WTC11 (cell line): ENCODE measurements at regions not wholly inside any gene's neighbourhood (a gene's known extent, or its start where the extent isn't known, plus 50 kb on each side); places are given as distances from the start of the nearest gene placed in this dataset.
"Not testable (repeated sequence)": the region's sequence is repeated elsewhere in the genome, so short reads cannot be mapped to it uniquely, and the experiment has no call there.

ENCODE experiments used
- ATAC-seq: fragments of 200-7000 bp; cut with Tn5 transposase; 2 replicates; pipeline ENCODE4 v1.10.0; 2021; ENCODE audit warnings: mild to moderate bottlenecking, moderate library complexity
- CTCF ChIA-PET: fragments of 300-600 bp; sonication (Branson Sonifier 250); formaldehyde crosslinking; loops from one replicate; lab custom pipeline; 2021; ENCODE audit warnings: antibody characterized with exemption; lab: Charles Lee
- POLR2A ChIA-PET: fragments of 350-600 bp; sonication (Branson Sonifier 250); formaldehyde crosslinking; loops from one replicate; lab custom pipeline; 2021; ENCODE audit warnings: antibody characterized with exemption; lab: Charles Lee
- DNase-seq: peaks from one replicate; pipeline ENCODE4 v3.0.0; 2021; ENCODE audit warnings: low spot score
- H3K27ac Mint-ChIP-seq: 2 replicates; pipeline ENCODE4 v1.8.0; 2021; ENCODE audit warnings: mixed read lengths
- H3K27me3 Mint-ChIP-seq: 2 replicates; pipeline ENCODE4 v1.8.0; 2021; ENCODE audit warnings: low read depth, mild to moderate bottlenecking, moderate library complexity, mixed read lengths
- H3K36me3 Mint-ChIP-seq: 2 replicates; pipeline ENCODE4 v1.8.0; 2021; ENCODE audit warnings: mixed read lengths
- H3K4me1 Mint-ChIP-seq: 2 replicates; pipeline ENCODE4 v1.8.0; 2022; ENCODE audit warnings: mixed read lengths
- H3K4me3 Mint-ChIP-seq: 2 replicates; pipeline ENCODE4 v1.8.0; 2021; ENCODE audit warnings: mild to moderate bottlenecking, moderate library complexity, mixed read lengths
- H3K9me3 Mint-ChIP-seq: 2 replicates; pipeline ENCODE4 v1.8.0; 2021; ENCODE audit warnings: mixed read lengths
- E2F1 ChIP-seq: sonication (generic); formaldehyde crosslinking; IDR thresholded peaks from 2 replicates; pipeline ENCODE4 v1.8.0; 2022; ENCODE audit warnings: mild to moderate bottlenecking, missing genetic modification reagents
- EMX1 ChIP-seq: fragments of 250-450 bp; sonication (Bioruptor Pico); IDR thresholded peaks from 2 replicates; pipeline ENCODE4 v1.8.0; 2021; ENCODE audit warnings: mild to moderate bottlenecking
- KAT7 ChIP-seq: sonication (generic); formaldehyde crosslinking; IDR thresholded peaks from 2 replicates; pipeline ENCODE4 v1.8.1; 2023; ENCODE audit warnings: missing genetic modification reagents, mild to moderate bottlenecking, borderline replicate concordance
- MLX ChIP-seq: sonication (generic); formaldehyde crosslinking; IDR thresholded peaks from 2 replicates; pipeline ENCODE4 v1.8.1; 2023; ENCODE audit warnings: mild to moderate bottlenecking, missing genetic modification reagents, moderate library complexity
- NFE2L1 ChIP-seq: sonication (generic); formaldehyde crosslinking; IDR thresholded peaks from 2 replicates; pipeline ENCODE4 v1.8.1; 2023; ENCODE audit warnings: missing genetic modification reagents
- NFYB ChIP-seq: sonication (generic); formaldehyde crosslinking; conservative IDR thresholded peaks from 2 replicates; pipeline ENCODE4 v1.8.0; 2022; ENCODE audit warnings: low read depth, missing genetic modification reagents
- NR3C1 ChIP-seq: sonication (generic); formaldehyde crosslinking; conservative IDR thresholded peaks from 2 replicates; pipeline ENCODE4 v1.8.1; 2023; ENCODE audit warnings: low read depth, mild to moderate bottlenecking, missing genetic modification reagents
- OVOL2 ChIP-seq: fragments of 250-450 bp; sonication (Bioruptor Pico); IDR thresholded peaks from 2 replicates; pipeline ENCODE4 v1.9.0; 2021; ENCODE audit warnings: mild to moderate bottlenecking, borderline replicate concordance
- RELA ChIP-seq: sonication (generic); formaldehyde crosslinking; IDR thresholded peaks from 2 replicates; pipeline ENCODE4 v1.8.1; 2022; ENCODE audit warnings: missing genetic modification reagents, mild to moderate bottlenecking, borderline replicate concordance
- SMAD4 ChIP-seq: sonication (generic); formaldehyde crosslinking; IDR thresholded peaks from 2 replicates; pipeline ENCODE4 v1.8.0; 2022; ENCODE audit warnings: mild to moderate bottlenecking, missing genetic modification reagents
- SOX15 ChIP-seq: fragments of 250-450 bp; sonication (Bioruptor Pico); IDR thresholded peaks from 2 replicates; pipeline ENCODE4 v1.9.0; 2021; ENCODE audit warnings: mild to moderate bottlenecking
- TEAD1 ChIP-seq: sonication (generic); formaldehyde crosslinking; IDR thresholded peaks from 2 replicates; pipeline ENCODE4 v1.8.0; 2022; ENCODE audit warnings: mild to moderate bottlenecking, missing genetic modification reagents
- ZNF232 ChIP-seq: sonication (generic); formaldehyde crosslinking; IDR thresholded peaks from 2 replicates; pipeline ENCODE4 v1.8.0; 2022; ENCODE audit warnings: mild to moderate bottlenecking, missing genetic modification reagents
- ZNF281 ChIP-seq: sonication (generic); formaldehyde crosslinking; IDR thresholded peaks from 2 replicates; pipeline ENCODE4 v1.8.0; 2023; ENCODE audit warnings: mild to moderate bottlenecking, missing genetic modification reagents
- ZNF396 ChIP-seq: fragments of 250-450 bp; sonication (Bioruptor Pico); IDR thresholded peaks from 2 replicates; pipeline ENCODE4 v1.8.0; 2021; ENCODE audit warnings: mild to moderate bottlenecking, moderate library complexity, borderline replicate concordance
- TF ChIP-seq, protein P1 (sequence below): fragments of 250-450 bp; sonication (Bioruptor Pico); IDR thresholded peaks from 2 replicates; pipeline ENCODE4 v2.1.2; 2022; ENCODE audit warnings: mild to moderate bottlenecking, moderate library complexity
- TF ChIP-seq, protein P2 (sequence below): sonication (generic); formaldehyde crosslinking; IDR thresholded peaks from 2 replicates; pipeline ENCODE4 v1.8.1; 2022; ENCODE audit warnings: mild to moderate bottlenecking, missing genetic modification reagents, moderate library complexity, borderline replicate concordance
- TF ChIP-seq, protein P3 (sequence below): sonication (generic); formaldehyde crosslinking; IDR thresholded peaks from 2 replicates; pipeline ENCODE4 v1.8.1; 2022; ENCODE audit warnings: low read depth, missing genetic modification reagents, borderline replicate concordance

- no peak for TF ChIP-seq MLX
- TF ChIP-seq, protein P1, sequence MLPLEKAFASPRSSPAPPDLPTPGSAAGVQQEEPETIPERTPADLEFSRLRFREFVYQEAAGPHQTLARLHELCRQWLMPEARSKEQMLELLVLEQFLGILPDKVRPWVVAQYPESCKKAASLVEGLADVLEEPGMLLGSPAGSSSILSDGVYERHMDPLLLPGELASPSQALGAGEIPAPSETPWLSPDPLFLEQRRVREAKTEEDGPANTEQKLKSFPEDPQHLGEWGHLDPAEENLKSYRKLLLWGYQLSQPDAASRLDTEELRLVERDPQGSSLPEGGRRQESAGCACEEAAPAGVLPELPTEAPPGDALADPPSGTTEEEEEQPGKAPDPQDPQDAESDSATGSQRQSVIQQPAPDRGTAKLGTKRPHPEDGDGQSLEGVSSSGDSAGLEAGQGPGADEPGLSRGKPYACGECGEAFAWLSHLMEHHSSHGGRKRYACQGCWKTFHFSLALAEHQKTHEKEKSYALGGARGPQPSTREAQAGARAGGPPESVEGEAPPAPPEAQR (CRISPR knock-in tag) = no peak
- no peak for TF ChIP-seq TEAD1
- TF ChIP-seq NR3C1 (CRISPR knock-in tag) = no peak
- no peak for TF ChIP-seq E2F1 (CRISPR knock-in tag)
- TF ChIP-seq ZNF232 = no peak
Observed at GRCh38 chr15:55074431-55074830, 122.3 kb downstream of the RSL24D1 start (continued).

DNA sequence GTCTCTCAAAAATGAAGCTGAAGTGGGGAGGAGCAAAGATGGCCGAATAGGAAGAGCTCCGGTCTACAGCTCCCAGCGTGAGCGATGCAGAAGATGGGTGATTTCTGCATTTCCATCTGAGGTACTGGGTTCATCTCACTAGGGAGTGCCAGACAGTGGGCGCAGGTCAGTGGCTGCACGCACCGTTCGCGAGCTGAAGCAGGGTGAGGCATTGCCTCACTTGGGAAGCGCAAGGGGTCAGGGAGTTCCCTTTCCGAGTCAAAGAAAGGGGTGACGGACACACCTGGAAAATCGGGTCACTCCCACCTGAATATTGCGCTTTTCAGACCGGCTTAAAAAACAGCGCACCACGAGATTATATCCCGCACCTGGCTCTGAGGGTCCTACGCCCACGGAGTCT is 132.8 kb downstream of the RSL24D1 start:
- CTCF ChIA-PET, H3K27me3 Mint-ChIP-seq, DNase-seq, POLR2A ChIA-PET, ATAC-seq: not testable (repeated sequence)
- H3K36me3 Mint-ChIP-seq = peaks cover 14% of the 10 kb centered on the region
- peaks cover 12% of the 10 kb centered on the region for H3K4me1 Mint-ChIP-seq
- peak overlapping the region; percentile 54 for H3K27ac Mint-ChIP-seq
- H3K4me3 Mint-ChIP-seq = peak overlapping the region; percentile 56
- H3K9me3 Mint-ChIP-seq = peaks cover 23% of the 10 kb centered on the region

- H3K9me3 Mint-ChIP-seq = peaks cover 23% of the 10 kb centered on the region
- TF ChIP-seq OVOL2 (CRISPR knock-in tag) = no peak
- no peak for TF ChIP-seq EMX1 (CRISPR knock-in tag)
- TF ChIP-seq, protein P2, sequence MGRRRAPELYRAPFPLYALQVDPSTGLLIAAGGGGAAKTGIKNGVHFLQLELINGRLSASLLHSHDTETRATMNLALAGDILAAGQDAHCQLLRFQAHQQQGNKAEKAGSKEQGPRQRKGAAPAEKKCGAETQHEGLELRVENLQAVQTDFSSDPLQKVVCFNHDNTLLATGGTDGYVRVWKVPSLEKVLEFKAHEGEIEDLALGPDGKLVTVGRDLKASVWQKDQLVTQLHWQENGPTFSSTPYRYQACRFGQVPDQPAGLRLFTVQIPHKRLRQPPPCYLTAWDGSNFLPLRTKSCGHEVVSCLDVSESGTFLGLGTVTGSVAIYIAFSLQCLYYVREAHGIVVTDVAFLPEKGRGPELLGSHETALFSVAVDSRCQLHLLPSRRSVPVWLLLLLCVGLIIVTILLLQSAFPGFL (CRISPR knock-in tag) = no peak
- TF ChIP-seq, protein P3, sequence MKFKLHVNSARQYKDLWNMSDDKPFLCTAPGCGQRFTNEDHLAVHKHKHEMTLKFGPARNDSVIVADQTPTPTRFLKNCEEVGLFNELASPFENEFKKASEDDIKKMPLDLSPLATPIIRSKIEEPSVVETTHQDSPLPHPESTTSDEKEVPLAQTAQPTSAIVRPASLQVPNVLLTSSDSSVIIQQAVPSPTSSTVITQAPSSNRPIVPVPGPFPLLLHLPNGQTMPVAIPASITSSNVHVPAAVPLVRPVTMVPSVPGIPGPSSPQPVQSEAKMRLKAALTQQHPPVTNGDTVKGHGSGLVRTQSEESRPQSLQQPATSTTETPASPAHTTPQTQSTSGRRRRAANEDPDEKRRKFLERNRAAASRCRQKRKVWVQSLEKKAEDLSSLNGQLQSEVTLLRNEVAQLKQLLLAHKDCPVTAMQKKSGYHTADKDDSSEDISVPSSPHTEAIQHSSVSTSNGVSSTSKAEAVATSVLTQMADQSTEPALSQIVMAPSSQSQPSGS (CRISPR knock-in tag) = no peak
- TF ChIP-seq RELA (CRISPR knock-in tag) = no peak
- no peak for TF ChIP-seq SOX15 (CRISPR knock-in tag)
- TF ChIP-seq NFYB (CRISPR knock-in tag) = no peak
- TF ChIP-seq, all 79 proteins: peak for 0
- ATAC-seq = no peak
Observed at GRCh38 chr15:55060836-55061235, 135.9 kb downstream of the RSL24D1 start.

DNA sequence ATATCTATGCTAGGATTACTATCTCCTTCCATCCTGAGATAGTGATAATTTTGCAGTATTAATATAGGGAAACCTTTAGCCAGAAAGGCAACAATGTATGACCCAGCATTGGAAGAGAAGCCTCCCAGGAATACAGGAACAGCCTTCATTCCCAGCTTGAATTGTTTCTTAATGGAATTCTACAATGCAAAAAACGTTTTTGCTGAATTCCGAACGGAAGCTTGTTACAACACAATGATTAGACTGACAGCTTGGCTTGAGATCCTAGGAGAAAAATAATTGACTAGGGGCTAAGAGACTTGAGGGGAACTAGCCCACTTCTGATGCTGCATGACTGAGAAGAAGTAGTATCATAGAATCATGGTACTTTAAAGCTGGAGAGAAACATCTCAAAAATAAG is 140.2 kb downstream of the RSL24D1 start:
- Mint-ChIP-seq H3K36me3 (no peaks in the 10 kb centered on the region), H3K27me3 (no peaks in the 10 kb centered on the region; the same call in 1 of the 2 replicates), H3K4me1 (no peaks in the 10 kb centered on the region), H3K27ac (no peak overlapping the region), H3K9me3 (no peaks in the 10 kb centered on the region), H3K4me3 (no peak overlapping the region)
- ATAC-seq (no peak), DNase-seq (no peak)
- POLR2A ChIA-PET = no interaction called here
- CTCF ChIA-PET = no interaction called here
- TF ChIP-seq ZNF281 (no peak), NFE2L1 (no peak), ZNF396 (CRISPR knock-in tag) (no peak), KAT7 (CRISPR knock-in tag) (no peak), SMAD4 (no peak)

More at GRCh38 chr15:55060836-55061235, 135.9 kb downstream of the RSL24D1 start:
- POLR2A ChIA-PET = no interaction called here
- CTCF ChIA-PET = no interaction called here
- Mint-ChIP-seq H3K27ac (no peak overlapping the region), H3K4me3 (no peak overlapping the region), H3K36me3 (peaks cover 14% of the 10 kb centered on the region), H3K4me1 (peaks cover 12% of the 10 kb centered on the region), H3K27me3 (no peaks in the 10 kb centered on the region; the same call in none of the 2 replicates)
- no peak for DNase-seq
